NT2/D1 (cell line): ENCODE measurements at regions not wholly inside any gene's neighbourhood (a gene's known extent, or its start where the extent isn't known, plus 50 kb on each side); places are given as distances from the start of the nearest gene placed in this dataset.

Source experiments
- DNase-seq: peaks from one replicate; pipeline ENCODE4 v3.0.0-alpha.2; 2011; ENCODE audit warnings: low read depth, low spot score
- H3K27me3 ChIP-seq: 2 replicates; pipeline ENCODE4 v1.6.0; 2011; ENCODE audit warnings: mild to moderate bottlenecking; ENCODE audit not compliant: insufficient read length, insufficient read depth
- H3K36me3 ChIP-seq: 2 replicates; pipeline ENCODE4 v1.6.1; 2011; ENCODE audit warnings: mild to moderate bottlenecking, low read length, mixed read lengths; ENCODE audit not compliant: insufficient read depth, insufficient read length
- H3K4me1 ChIP-seq: 2 replicates; pipeline ENCODE4 v1.5.1; 2011; ENCODE audit not compliant: insufficient read depth, insufficient read length
- H3K4me3 ChIP-seq: 2 replicates; pipeline ENCODE4 v1.5.1; 2011; ENCODE audit warnings: low read depth; ENCODE audit not compliant: insufficient read length
- H3K9ac ChIP-seq: 2 replicates; pipeline ENCODE4 v1.6.0; 2011; ENCODE audit warnings: low read depth; ENCODE audit not compliant: insufficient read length
- H3K9me3 ChIP-seq: 2 replicates; pipeline ENCODE4 v1.5.1; 2011; ENCODE audit warnings: mild to moderate bottlenecking, low read length; ENCODE audit not compliant: insufficient read depth
- SUZ12 ChIP-seq: IDR thresholded peaks from 2 replicates; pipeline ENCODE4 v1.6.1; 2011; ENCODE audit not compliant: insufficient read length, insufficient read depth; ENCODE audit errors: extremely low read depth
- YY1 ChIP-seq: IDR thresholded peaks from 2 replicates; pipeline ENCODE4 v1.6.1; 2011; ENCODE audit not compliant: insufficient read length, insufficient read depth
- ZNF274 ChIP-seq: IDR thresholded peaks from 2 replicates; pipeline ENCODE4 v1.6.1; 2011; ENCODE audit warnings: mild to moderate bottlenecking, low read depth, low read length

- H3K4me1 ChIP-seq: no peaks in the 10 kb centered on the region
- no peak overlapping the region for H3K9ac ChIP-seq
- no peaks in the 10 kb centered on the region for H3K27me3 ChIP-seq
- DNase-seq: no peak
- no peaks in the 10 kb centered on the region for H3K36me3 ChIP-seq
- no peak for TF ChIP-seq SUZ12
- no peak for TF ChIP-seq ZNF274
- no peak for TF ChIP-seq YY1
- no peaks in the 10 kb centered on the region for H3K9me3 ChIP-seq
- H3K4me3 ChIP-seq: no peak overlapping the region
Measured at GRCh38 chr2:188762151-188762550, 212.0 kb upstream of the COL3A1 start.

GRCh38 chr2:188765522-188766470 lies 208.4 kb upstream of the COL3A1 start:
- H3K4me3 ChIP-seq: no peak overlapping the region
- DNase-seq: peak; percentile 6
- TF ChIP-seq SUZ12 (no peak), YY1 (no peak), ZNF274 (no peak)

GRCh38 chr2:188766471-188766856 lies 207.7 kb upstream of the COL3A1 start:
- no peak for DNase-seq
- H3K9ac ChIP-seq: no peak overlapping the region
- no peaks in the 10 kb centered on the region for H3K36me3 ChIP-seq
- no peak for TF ChIP-seq SUZ12
- TF ChIP-seq YY1: no peak
- TF ChIP-seq ZNF274: no peak
- no peaks in the 10 kb centered on the region for H3K4me1 ChIP-seq
- no peaks in the 10 kb centered on the region for H3K9me3 ChIP-seq
- no peaks in the 10 kb centered on the region for H3K27me3 ChIP-seq
- no peak overlapping the region for H3K4me3 ChIP-seq

More at GRCh38 chr2:188765522-188766470, 208.4 kb upstream of the COL3A1 start:
- H3K9ac ChIP-seq: no peak overlapping the region
- no peaks in the 10 kb centered on the region for H3K4me1 ChIP-seq
- no peaks in the 10 kb centered on the region for H3K9me3 ChIP-seq
- H3K36me3 ChIP-seq: no peaks in the 10 kb centered on the region
- no peaks in the 10 kb centered on the region for H3K27me3 ChIP-seq

- H3K4me3 ChIP-seq: no peak overlapping the region
- H3K4me1 ChIP-seq: no peaks in the 10 kb centered on the region
- TF ChIP-seq ZNF274: no peak
- no peak for TF ChIP-seq YY1
- no peak for TF ChIP-seq SUZ12
- no peaks in the 10 kb centered on the region for H3K27me3 ChIP-seq
- H3K36me3 ChIP-seq: no peaks in the 10 kb centered on the region
- no peak overlapping the region for H3K9ac ChIP-seq
- DNase-seq: no peak
- no peaks in the 10 kb centered on the region for H3K9me3 ChIP-seq
Measured at GRCh38 chr2:188767176-188767575, 207.0 kb upstream of the COL3A1 start.

GRCh38 chr2:188770296-188770695 lies 203.9 kb upstream of the COL3A1 start:
- no peak overlapping the region for H3K4me3 ChIP-seq
- no peaks in the 10 kb centered on the region for H3K27me3 ChIP-seq
- TF ChIP-seq SUZ12 (no peak), ZNF274 (no peak), YY1 (no peak)
- H3K4me1 ChIP-seq: no peaks in the 10 kb centered on the region
- H3K9ac ChIP-seq: no peak overlapping the region
- H3K9me3 ChIP-seq: no peaks in the 10 kb centered on the region
- H3K36me3 ChIP-seq: no peaks in the 10 kb centered on the region
- DNase-seq: no peak

GRCh38 chr2:188773075-188773474 lies 201.1 kb upstream of the COL3A1 start:
- TF ChIP-seq ZNF274: no peak
- no peak for TF ChIP-seq YY1
- TF ChIP-seq SUZ12: no peak
- Histone ChIP-seq H3K9ac (no peak overlapping the region), H3K4me1 (no peaks in the 10 kb centered on the region), H3K9me3 (no peaks in the 10 kb centered on the region), H3K36me3 (no peaks in the 10 kb centered on the region), H3K27me3 (no peaks in the 10 kb centered on the region), H3K4me3 (no peak overlapping the region)
- no peak for DNase-seq

- Histone ChIP-seq H3K36me3 (no peaks in the 10 kb centered on the region), H3K4me3 (no peak overlapping the region), H3K27me3 (no peaks in the 10 kb centered on the region), H3K9me3 (no peaks in the 10 kb centered on the region), H3K9ac (no peak overlapping the region), H3K4me1 (no peaks in the 10 kb centered on the region)
- DNase-seq: no peak
- TF ChIP-seq SUZ12 (no peak), YY1 (no peak), ZNF274 (no peak)
Measured at GRCh38 chr2:188776634-188777033, 197.5 kb upstream of the COL3A1 start.
